IMR-90 (cell line): ENCODE measurements at regions not wholly inside any gene's neighbourhood (a gene's known extent, or its start where the extent isn't known, plus 50 kb on each side); places are given as distances from the start of the nearest gene placed in this dataset.

ENCODE experiments used
- ATAC-seq: fragments of 200-7000 bp; cut with Tn5 transposase; 2 replicates; pipeline ENCODE4 v1.9.1; 2020; ENCODE audit warnings: low read depth, mild to moderate bottlenecking, moderate library complexity
- BruUV-seq: library from RNA; stranded (reverse); fragments of 400-500 nt; replicated peaks from 2 replicates; lab custom pipeline; 2021; lab: Mats Ljungman, UMichigan
- CTCF ChIA-PET: fragments of 300-600 bp; formaldehyde crosslinking; extraction: SDS; loops from one replicate; lab custom pipeline; 2021; ENCODE audit warnings: antibody characterized with exemption; lab: Yijun Ruan, JAX
- POLR2A ChIA-PET: fragments of 300-600 bp; sonication (Branson Sonifier 250); formaldehyde crosslinking; loops from one replicate; lab custom pipeline; 2022; ENCODE audit warnings: antibody characterized with exemption; ENCODE audit not compliant: unreplicated experiment; lab: Charles Lee
- DNase-seq: peaks from one replicate; pipeline ENCODE4 v3.0.0; 2013
- H2AFZ ChIP-seq: replicated peaks from 2 replicates; pipeline ENCODE3; 2013; ENCODE audit warnings: low read length, mild to moderate bottlenecking; ENCODE audit not compliant: poor library complexity
- H2AK5ac ChIP-seq: 2 replicates; pipeline ENCODE4 v1.6.1; 2013; ENCODE audit warnings: low read depth, low read length, inconsistent platforms
- H2AK9ac ChIP-seq: replicated peaks from 2 replicates; pipeline ENCODE3; 2013; ENCODE audit warnings: mild to moderate bottlenecking, low read depth, low read length, moderate library complexity; ENCODE audit not compliant: poor library complexity
- H2BK120ac ChIP-seq: 2 replicates; pipeline ENCODE4 v1.6.1; 2013; ENCODE audit warnings: low read depth, low read length, inconsistent platforms
- H2BK15ac ChIP-seq: 3 replicates; pipeline ENCODE4 v1.6.1; 2013; ENCODE audit warnings: low read depth, low read length, inconsistent platforms
- H2BK20ac ChIP-seq: 2 replicates; pipeline ENCODE4 v1.6.1; 2013; ENCODE audit warnings: low read depth, mild to moderate bottlenecking, inconsistent platforms, low read length, moderate library complexity
- H2BK5ac ChIP-seq: 2 replicates; pipeline ENCODE4 v1.6.1; 2013; ENCODE audit warnings: mild to moderate bottlenecking, low read depth, low read length, inconsistent platforms; ENCODE audit not compliant: poor library complexity, severe bottlenecking
- H3K14ac ChIP-seq: replicated peaks from 2 replicates; pipeline ENCODE4 v1.6.1; 2013; ENCODE audit warnings: low read depth, low read length, inconsistent platforms
- H3K18ac ChIP-seq: 2 replicates; pipeline ENCODE4 v1.6.1; 2013; ENCODE audit warnings: low read depth, low read length, control low read depth
- H3K23ac ChIP-seq: 2 replicates; pipeline ENCODE4 v1.6.1; 2013; ENCODE audit warnings: low read depth, low read length, inconsistent platforms
- H3K27ac ChIP-seq: 2 replicates; pipeline ENCODE4 v1.5.1; 2013; ENCODE audit warnings: mild to moderate bottlenecking, control low read depth, low read length; ENCODE audit not compliant: insufficient read depth
- H3K27me3 ChIP-seq: 2 replicates; pipeline ENCODE4 v1.6.1; 2013; ENCODE audit warnings: low read length; ENCODE audit not compliant: control insufficient read depth, insufficient read depth
- H3K36me3 ChIP-seq: 2 replicates; pipeline ENCODE4 v1.6.1; 2013; ENCODE audit warnings: low read length, mixed read lengths; ENCODE audit not compliant: control insufficient read depth, insufficient read depth
- H3K4ac ChIP-seq: 2 replicates; pipeline ENCODE4 v1.6.1; 2013; ENCODE audit warnings: low read depth, low read length, inconsistent platforms
- H3K4me1 ChIP-seq: 2 replicates; pipeline ENCODE4 v1.6.1; 2013; ENCODE audit warnings: low read length, mixed read lengths; ENCODE audit not compliant: control insufficient read depth, insufficient read depth
- H3K4me2 ChIP-seq: 2 replicates; pipeline ENCODE4 v1.6.1; 2013; ENCODE audit warnings: low read depth, mild to moderate bottlenecking, control low read depth, low read length, moderate library complexity
- H3K4me3 ChIP-seq: 2 replicates; pipeline ENCODE4 v1.5.1; 2013; ENCODE audit warnings: low read depth, mild to moderate bottlenecking, control low read depth, low read length, moderate library complexity; ENCODE audit not compliant: insufficient read depth
- H3K56ac ChIP-seq: 2 replicates; pipeline ENCODE4 v1.6.1; 2013; ENCODE audit warnings: low read length, inconsistent platforms; ENCODE audit not compliant: insufficient read depth; ENCODE audit errors: extremely low read depth
- H3K79me1 ChIP-seq, 2 experiments: 2 replicates each; pipeline ENCODE4 v1.6.1; 2013; ENCODE audit warnings: low read length in 2 of 2, inconsistent platforms in 1 of 2, low read depth in 1 of 2
- H3K9ac ChIP-seq: 2 replicates; pipeline ENCODE4 v1.6.1; 2013; ENCODE audit warnings: low read depth, low read length, control low read depth
- H3K9me1 ChIP-seq: 2 replicates; pipeline ENCODE4 v1.6.1; 2013; ENCODE audit warnings: low read length, inconsistent platforms; ENCODE audit not compliant: insufficient read depth
- H3K9me3 ChIP-seq: 2 replicates; pipeline ENCODE4 v1.6.1; 2013; ENCODE audit warnings: low read length; ENCODE audit not compliant: control insufficient read depth, insufficient read depth
- H4K20me1 ChIP-seq: 2 replicates; pipeline ENCODE4 v1.6.1; 2013; ENCODE audit warnings: low read length, inconsistent platforms; ENCODE audit not compliant: insufficient read depth
- H4K5ac ChIP-seq: 2 replicates; pipeline ENCODE4 v1.6.1; 2013; ENCODE audit warnings: mild to moderate bottlenecking, low read depth, low read length, control low read depth
- H4K8ac ChIP-seq, 2 experiments: 2 replicates each; pipeline ENCODE4 v1.6.1; 2013; ENCODE audit warnings: low read depth in 2 of 2, low read length in 2 of 2, control low read depth in 1 of 2, inconsistent platforms in 1 of 2
- H4K91ac ChIP-seq: 2 replicates; pipeline ENCODE4 v1.6.1; 2013; ENCODE audit warnings: low read depth, low read length, inconsistent platforms; ENCODE audit not compliant: insufficient read depth
- BHLHE40 ChIP-seq: fragments of 150-350 bp; IDR thresholded peaks from 2 replicates; pipeline ENCODE4 v1.6.1; 2016; ENCODE audit warnings: mild to moderate bottlenecking, low read depth, low read length
- CEBPB ChIP-seq: IDR thresholded peaks from 2 replicates; pipeline ENCODE4 v1.6.1; 2012; ENCODE audit warnings: low read depth, low read length, improper control_type of control experiment
- CHD1 ChIP-seq: IDR thresholded peaks from 2 replicates; pipeline ENCODE4 v1.6.1; 2012; ENCODE audit warnings: low read depth, low read length, improper control_type of control experiment
- CTCF ChIP-seq: conservative IDR thresholded peaks from 2 replicates; pipeline ENCODE4 v1.5.1; 2012; ENCODE audit warnings: mild to moderate bottlenecking, low read depth, low read length, improper control_type of control experiment
- ELK1 ChIP-seq: fragments of 150-350 bp; IDR thresholded peaks from 2 replicates; pipeline ENCODE4 v1.6.1; 2016; ENCODE audit warnings: low read depth, mild to moderate bottlenecking, low read length, moderate library complexity, borderline replicate concordance
- FOS ChIP-seq: fragments of 150-350 bp; IDR thresholded peaks from 2 replicates; pipeline ENCODE4 v1.6.1; 2016; ENCODE audit warnings: low read depth, low read length
- MAFK ChIP-seq: IDR thresholded peaks from 2 replicates; pipeline ENCODE4 v1.6.1; 2012; ENCODE audit warnings: low read depth, low read length, improper control_type of control experiment
- MAZ ChIP-seq: IDR thresholded peaks from 2 replicates; pipeline ENCODE4 v1.6.1; 2012; ENCODE audit warnings: low read depth, mild to moderate bottlenecking, low read length, improper control_type of control experiment, moderate library complexity, borderline replicate concordance
- MXI1 ChIP-seq: IDR thresholded peaks from 2 replicates; pipeline ENCODE4 v1.6.1; 2012; ENCODE audit warnings: low read depth, mild to moderate bottlenecking, low read length, moderate library complexity, borderline replicate concordance
- NFE2L2 ChIP-seq: fragments of 150-350 bp; IDR thresholded peaks from 2 replicates; pipeline ENCODE4 v1.6.1; 2016; ENCODE audit warnings: low read depth, mild to moderate bottlenecking, low read length
- POLR2A ChIP-seq: IDR thresholded peaks from 2 replicates; pipeline ENCODE4 v1.6.1; 2012; ENCODE audit warnings: mild to moderate bottlenecking, low read depth, low read length
- RAD21 ChIP-seq: IDR thresholded peaks from 2 replicates; pipeline ENCODE4 v1.6.1; 2012; ENCODE audit warnings: low read length, improper control_type of control experiment
- RCOR1 ChIP-seq: IDR thresholded peaks from 2 replicates; pipeline ENCODE4 v1.6.1; 2012; ENCODE audit warnings: mild to moderate bottlenecking, low read length, improper control_type of control experiment; ENCODE audit not compliant: insufficient replicate concordance
- RFX5 ChIP-seq: IDR thresholded peaks from 2 replicates; pipeline ENCODE4 v1.8.0; 2012; ENCODE audit warnings: low read depth, mild to moderate bottlenecking, low read length, moderate library complexity
- SMC3 ChIP-seq: fragments of 150-350 bp; IDR thresholded peaks from 2 replicates; pipeline ENCODE4 v1.6.1; 2016; ENCODE audit warnings: low read depth, mild to moderate bottlenecking, antibody characterized with exemption, low read length, moderate library complexity
- USF2 ChIP-seq: fragments of 150-350 bp; IDR thresholded peaks from 2 replicates; pipeline ENCODE4 v1.6.1; 2017; ENCODE audit warnings: mild to moderate bottlenecking, antibody characterized with exemption, low read length, low read depth
- WGBS, 2 experiments: methylation state at CpG; one replicate each; pipeline versions ENCODE4 v1.1.5 to v1.1.7; 2013; ENCODE audit warnings: missing lambda C conversion rate in 2 of 2; ENCODE audit not compliant: insufficient read length in 1 of 2; ENCODE audit errors: extremely low coverage in 2 of 2; 5-methylcytosine and 5-hydroxymethylcytosine counted together
- dilution Hi-C: fragments of 300-500 bp; cut with HindIII; formaldehyde crosslinking; loops from one replicate; pipeline ENCODE4 v1.14.3; 2018; ENCODE audit warnings: low sequenced_read_pairs; ENCODE audit not compliant: unreplicated experiment
- in situ Hi-C: fragments of 300-500 bp; cut with MboI; formaldehyde crosslinking; loops from 3 replicates; pipeline ENCODE4 v1.14.3; 2019; ENCODE audit warnings: low sequenced_read_pairs, inconsistent platforms, mixed read lengths
- intact Hi-C: fragments of 100-400 bp; cut with micrococcal nuclease; formaldehyde crosslinking; loops from 2 replicates; pipeline ENCODE4 v1.10.0; 2022

- Histone ChIP-seq H3K4me2 (no peak overlapping the region), H3K4ac (no peak overlapping the region), H4K5ac (no peak overlapping the region), H4K8ac (no peak overlapping the region), H3K79me1 (no peaks in the 10 kb centered on the region), H4K20me1 (no peaks in the 10 kb centered on the region), H3K23ac (no peak overlapping the region), H2BK5ac (no peak overlapping the region), H3K14ac (no peak overlapping the region), H3K9me1 (no peaks in the 10 kb centered on the region), H3K27me3 (no peaks in the 10 kb centered on the region), H2BK15ac (no peak overlapping the region), H3K4me3 (no peak overlapping the region), H3K18ac (no peak overlapping the region), H3K56ac (no peak overlapping the region), H2AK5ac (no peak overlapping the region), H4K91ac (no peak overlapping the region), H2AFZ (no peak overlapping the region), H2BK20ac (no peak overlapping the region), H3K9me3 (peaks cover 5% of the 10 kb centered on the region; the same call in 1 of the 2 replicates), H2AK9ac (no peak overlapping the region), H3K4me1 (no peaks in the 10 kb centered on the region), H3K9ac (no peak overlapping the region), H3K36me3 (no peaks in the 10 kb centered on the region), H2BK120ac (no peak overlapping the region), H3K27ac (no peak overlapping the region)
- no TSS peak for BruUV-seq
- CTCF ChIA-PET = no interaction called here
- no peak for ATAC-seq
- in situ Hi-C loops (no loop called here), intact Hi-C loops (loop anchor here (10.0 kb wide), 1 partner anchor 580 kb away; no protein-coding TSS in a partner anchor), dilution Hi-C loops (no loop called here)
- no CpG with 5 or more reads among the region's 1 CpG for WGBS, 2 experiments
- POLR2A ChIA-PET = no interaction called here
- TF ChIP-seq RCOR1 (no peak), CEBPB (no peak), MAZ (no peak), ELK1 (no peak), NFE2L2 (no peak), RFX5 (no peak), POLR2A (no peak), CTCF (no peak), RAD21 (no peak), FOS (no peak), SMC3 (no peak), MXI1 (no peak), CHD1 (no peak), MAFK (no peak), BHLHE40 (no peak), USF2 (no peak)
- DNase-seq = no peak
Measured at GRCh38 chr9:13644675-13645074, 365.2 kb upstream of the MPDZ start.
